SK-N-SH (cell line): ENCODE measurements at regions not wholly inside any gene's neighbourhood (a gene's known extent, or its start where the extent isn't known, plus 50 kb on each side); places are given as distances from the start of the nearest gene placed in this dataset.

Source experiments
- CTCF ChIP-seq: fragments of 200-600 bp; sonication (generic); IDR thresholded peaks from 2 replicates; pipeline ENCODE4 v1.6.1; 2017; ENCODE audit warnings: antibody characterized with exemption, mild to moderate bottlenecking, moderate library complexity
- RAD21 ChIP-seq: IDR thresholded peaks from 2 replicates; pipeline ENCODE4 v1.6.1; 2012; ENCODE audit warnings: mild to moderate bottlenecking, low read length

GRCh38 chr14:29403091-29403490 is 524.6 kb downstream of the PRKD1 start:
- no peak for TF ChIP-seq CTCF
- no peak for TF ChIP-seq RAD21
